DOHH2 (cell line): ENCODE measurements at regions not wholly inside any gene's neighbourhood (a gene's known extent, or its start where the extent isn't known, plus 50 kb on each side); places are given as distances from the start of the nearest gene placed in this dataset.

ENCODE experiments used
- CTCF ChIP-seq: fragments of 200-600 bp; sonication (generic); IDR thresholded peaks from one replicate; pipeline ENCODE4 v1.5.1; 2014; ENCODE audit warnings: antibody characterized with exemption, mild to moderate bottlenecking, low read depth, low read length; ENCODE audit not compliant: poor library complexity, severe bottlenecking
- EZH2phosphoT487 ChIP-seq: fragments of 200-600 bp; sonication (generic); IDR thresholded peaks from 2 replicates; pipeline ENCODE4 v1.6.1; 2017; ENCODE audit warnings: borderline replicate concordance, mild to moderate bottlenecking, antibody characterized with exemption, low read length, moderate library complexity, mixed read lengths

GRCh38 chrY:7462657-7463056 is 551.1 kb upstream of the AMELY start:
- TF ChIP-seq CTCF (no peak), EZH2phosphoT487 (no peak)
